ENCODE measurements at regions not wholly inside any gene's neighbourhood (a gene's known extent, or its start where the extent isn't known, plus 50 kb on each side); places are given as distances from the start of the nearest gene placed in this dataset.
A peak's percentile ranks its signal among the peaks of the same experiment; 100 is the strongest.
"Not testable (repeated sequence)": the region's sequence is repeated elsewhere in the genome, so short reads cannot be mapped to it uniquely, and the experiment has no call there.

GRCh38 chr9:97179616-97180015 lies 127.8 kb upstream of the CCDC180 start:
- DNase-seq (ENCODE audit: low spot score) = no peak

GRCh38 chr9:97176206-97176605 lies 131.3 kb upstream of the CCDC180 start:
- DNase-seq (ENCODE audit: low spot score) = no peak

GRCh38 chr9:97168174-97168573 lies 129.2 kb upstream of the CTSV start:
- DNase-seq (ENCODE audit: low spot score) = not testable (repeated sequence)

- not testable (repeated sequence) for DNase-seq (ENCODE audit: low spot score)
These were observed 127.7 kb upstream of the CTSV start for GRCh38 chr9:97166496-97167138.

- no peak for DNase-seq (ENCODE audit: low spot score)
These were observed 121.3 kb upstream of the CTSV start for GRCh38 chr9:97160255-97160654.

- not testable (repeated sequence) for DNase-seq (ENCODE audit: low spot score)
These were observed 119.8 kb upstream of the CTSV start for GRCh38 chr9:97158722-97159121.

- DNase-seq (ENCODE audit: low spot score) = not testable (repeated sequence)
These were observed 116.5 kb upstream of the CTSV start for GRCh38 chr9:97155441-97155840.

- DNase-seq (ENCODE audit: low spot score) = no peak
These were observed 115.0 kb upstream of the CTSV start for GRCh38 chr9:97153967-97154366.

- DNase-seq (ENCODE audit: low spot score) = not testable (repeated sequence)
These were observed 114.2 kb upstream of the CTSV start for GRCh38 chr9:97153160-97153559.

- DNase-seq (ENCODE audit: low spot score) = not testable (repeated sequence)
These were observed 111.5 kb upstream of the CTSV start for GRCh38 chr9:97150471-97150870.

GRCh38 chr9:97148428-97148827 lies 109.5 kb upstream of the CTSV start:
- not testable (repeated sequence) for DNase-seq (ENCODE audit: low spot score)

GRCh38 chr9:97145680-97146079 lies 106.7 kb upstream of the CTSV start:
- DNase-seq (ENCODE audit: low spot score) = not testable (repeated sequence)

- no peak for DNase-seq (ENCODE audit: low spot score)
These were observed 101.6 kb upstream of the CTSV start for GRCh38 chr9:97140566-97140965.

GRCh38 chr9:97136421-97136820 lies 97.5 kb upstream of the CTSV start:
- DNase-seq (ENCODE audit: low spot score) = no peak

- not testable (repeated sequence) for DNase-seq (ENCODE audit: low spot score)
These were observed 95.0 kb upstream of the CTSV start for GRCh38 chr9:97133966-97134365.

GRCh38 chr9:97132865-97133264 lies 93.9 kb upstream of the CTSV start:
- no peak for DNase-seq (ENCODE audit: low spot score)

GRCh38 chr9:97130864-97131263 lies 91.9 kb upstream of the CTSV start:
- DNase-seq (ENCODE audit: low spot score) = not testable (repeated sequence)

- DNase-seq (ENCODE audit: low spot score) = not testable (repeated sequence)
These were observed 91.4 kb upstream of the CTSV start for GRCh38 chr9:97130387-97130786.

- DNase-seq (ENCODE audit: low spot score) = no peak
These were observed 90.0 kb upstream of the CTSV start for GRCh38 chr9:97128919-97129318.

- no peak for DNase-seq (ENCODE audit: low spot score)
These were observed 85.3 kb upstream of the CTSV start for GRCh38 chr9:97124256-97124655.

- DNase-seq (ENCODE audit: low spot score) = no peak
These were observed 71.8 kb upstream of the CTSV start for GRCh38 chr9:97110696-97111095.

GRCh38 chr9:97109194-97109811 lies 70.4 kb upstream of the CTSV start:
- DNase-seq (ENCODE audit: low spot score) = peak; percentile 19

GRCh38 chr9:97105220-97105619 lies 66.3 kb upstream of the CTSV start:
- not testable (repeated sequence) for DNase-seq (ENCODE audit: low spot score)
